ENCODE measurements at regions not wholly inside any gene's neighbourhood (a gene's known extent, or its start where the extent isn't known, plus 50 kb on each side); places are given as distances from the start of the nearest gene placed in this dataset.

GRCh38 chrX:45778616-45779015 lies 577.9 kb upstream of the DIPK2B start:
- H3K4me2 ChIP-seq, result no peak overlapping the region
- POLR2A ChIA-PET, result no interaction called here
- peaks cover 93% of the 10 kb centered on the region for H3K4me1 ChIP-seq
- DNase-seq (ENCODE audit: low read depth in 1 of 2, low spot score in 1 of 2) (no peak), ATAC-seq (no peak), FAIRE-seq (peak; percentile 84)
- peak overlapping the region in 1 of 2 experiments; percentile 46; a peak in 1 of 6 replicates for H3K27ac ChIP-seq
- TF ChIP-seq MAZ (IDR thresholded peaks at IDR 0.05; ENCODE audit: borderline replicate concordance, low read depth, low read length) (no peak), ZFP36 (IDR thresholded peaks at IDR 0.05; ENCODE audit: borderline replicate concordance, partially characterized antibody) (no peak), HDAC2 (IDR thresholded peaks at IDR 0.05) (no peak), NPAS2 (CRISPR knock-in tag; IDR thresholded peaks at IDR 0.05; ENCODE audit: borderline replicate concordance) (no peak), MYC (IDR thresholded peaks at IDR 0.05; ENCODE audit: borderline replicate concordance, low read length) (no peak), HEYL (CRISPR knock-in tag; IDR thresholded peaks at IDR 0.05) (no peak), CEBPB (IDR thresholded peaks at IDR 0.05) (no peak), CHD4 (IDR thresholded peaks at IDR 0.05; ENCODE audit: borderline replicate concordance) (no peak), SREBF2 (IDR thresholded peaks at IDR 0.05) (no peak), CBX8 (IDR thresholded peaks at IDR 0.05) (no peak), BCL3 (IDR thresholded peaks at IDR 0.05) (no peak), FOSL2 (IDR thresholded peaks at IDR 0.05) (no peak), FOSL2 (CRISPR knock-in tag; IDR thresholded peaks at IDR 0.05) (no peak), REST (IDR thresholded peaks at IDR 0.05) (no peak)
- WGBS (ENCODE audit: missing lambda C conversion rate), result 86% methylated on average over 1 of the region's 1 CpG
- CTCF ChIA-PET, result no interaction called here
- H3K9me3 ChIP-seq, result no peaks in the 10 kb centered on the region
- H3K4me3 ChIP-seq, result no peak overlapping the region

- POLR2A ChIA-PET, result no interaction called here
- CTCF ChIA-PET, result no interaction called here
- peaks cover 93% of the 10 kb centered on the region for H3K4me1 ChIP-seq
- no peak overlapping the region for H3K4me2 ChIP-seq
- no peak for ATAC-seq
- TF ChIP-seq CHD4 (IDR thresholded peaks at IDR 0.05; ENCODE audit: borderline replicate concordance) (no peak), JUNB (IDR thresholded peaks at IDR 0.05) (no peak), HOXB13 (CRISPR knock-in tag; IDR thresholded peaks at IDR 0.05; ENCODE audit: low read depth) (no peak), CTCF (IDR thresholded peaks at IDR 0.05) (no peak), KDM5A (IDR thresholded peaks at IDR 0.05) (no peak), CBX8 (IDR thresholded peaks at IDR 0.05) (no peak), TP53 (CRISPR knock-in tag; IDR thresholded peaks at IDR 0.05) (no peak), ZC3H11A (IDR thresholded peaks at IDR 0.05) (no peak), EHF (CRISPR knock-in tag; IDR thresholded peaks at IDR 0.05) (no peak), SREBF2 (IDR thresholded peaks at IDR 0.05) (no peak), CHD2 (IDR thresholded peaks at IDR 0.05; ENCODE audit: low read length, partially characterized antibody) (no peak), NR3C1 (IDR thresholded peaks at IDR 0.05) (no peak), MAFK (IDR thresholded peaks at IDR 0.05; ENCODE audit: partially characterized antibody) (no peak)
- TF ChIP-seq, protein P1, sequence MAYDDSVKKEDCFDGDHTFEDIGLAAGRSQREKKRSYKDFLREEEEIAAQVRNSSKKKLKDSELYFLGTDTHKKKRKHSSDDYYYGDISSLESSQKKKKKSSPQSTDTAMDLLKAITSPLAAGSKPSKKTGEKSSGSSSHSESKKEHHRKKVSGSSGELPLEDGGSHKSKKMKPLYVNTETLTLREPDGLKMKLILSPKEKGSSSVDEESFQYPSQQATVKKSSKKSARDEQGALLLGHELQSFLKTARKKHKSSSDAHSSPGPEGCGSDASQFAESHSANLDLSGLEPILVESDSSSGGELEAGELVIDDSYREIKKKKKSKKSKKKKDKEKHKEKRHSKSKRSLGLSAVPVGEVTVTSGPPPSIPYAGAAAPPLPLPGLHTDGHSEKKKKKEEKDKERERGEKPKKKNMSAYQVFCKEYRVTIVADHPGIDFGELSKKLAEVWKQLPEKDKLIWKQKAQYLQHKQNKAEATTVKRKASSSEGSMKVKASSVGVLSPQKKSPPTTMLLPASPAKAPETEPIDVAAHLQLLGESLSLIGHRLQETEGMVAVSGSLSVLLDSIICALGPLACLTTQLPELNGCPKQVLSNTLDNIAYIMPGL (CRISPR knock-in tag; IDR thresholded peaks at IDR 0.05; ENCODE audit: borderline replicate concordance), result no peak
- TF ChIP-seq, protein P2, sequence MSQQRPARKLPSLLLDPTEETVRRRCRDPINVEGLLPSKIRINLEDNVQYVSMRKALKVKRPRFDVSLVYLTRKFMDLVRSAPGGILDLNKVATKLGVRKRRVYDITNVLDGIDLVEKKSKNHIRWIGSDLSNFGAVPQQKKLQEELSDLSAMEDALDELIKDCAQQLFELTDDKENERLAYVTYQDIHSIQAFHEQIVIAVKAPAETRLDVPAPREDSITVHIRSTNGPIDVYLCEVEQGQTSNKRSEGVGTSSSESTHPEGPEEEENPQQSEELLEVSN (IDR thresholded peaks at IDR 0.05; ENCODE audit: borderline replicate concordance, low read depth), result no peak
- 84% methylated on average over 3 of the region's 3 CpGs for WGBS (ENCODE audit: missing lambda C conversion rate)
- DNase-seq (ENCODE audit: low read depth in 1 of 2, low spot score in 1 of 2), result no peak
- peak; percentile 92 for FAIRE-seq
- H3K9me3 ChIP-seq, result no peaks in the 10 kb centered on the region
- H3K27ac ChIP-seq, result peak overlapping the region in 1 of 2 experiments; percentile 40; a peak in 1 of 6 replicates
- H3K4me3 ChIP-seq, result no peak overlapping the region
Measured at GRCh38 chrX:45777366-45777765, 576.7 kb upstream of the DIPK2B start.
